ENCODE measurements at regions not wholly inside any gene's neighbourhood (a gene's known extent, or its start where the extent isn't known, plus 50 kb on each side); places are given as distances from the start of the nearest gene placed in this dataset.

DNA sequence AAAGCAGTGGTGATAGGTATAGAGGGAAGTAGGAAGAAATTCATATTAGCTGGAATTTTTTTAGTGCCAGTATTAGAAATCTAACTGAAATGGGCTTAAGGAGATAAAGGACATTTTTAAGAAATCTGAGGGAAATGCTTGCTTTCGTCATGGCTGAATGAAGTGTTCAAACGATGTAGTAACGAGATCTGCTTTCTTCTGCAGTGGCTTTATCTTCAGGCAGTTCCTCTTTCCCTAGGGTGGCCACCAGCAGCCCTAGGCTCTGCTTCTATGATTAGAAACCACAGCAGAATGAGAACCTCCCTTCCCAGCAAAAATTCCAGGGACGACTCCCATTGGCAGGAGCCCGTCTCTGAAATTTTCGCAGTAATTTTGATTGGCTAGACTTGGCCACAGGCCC lies 163.9 kb upstream of the FRMD6 start:
- Histone ChIP-seq H3K27ac (no peak overlapping the region), H3K27me3 (no peaks in the 10 kb centered on the region), H3K4me1 (no peaks in the 10 kb centered on the region), H3K36me3 (no peaks in the 10 kb centered on the region), H3K4me3 (no peak overlapping the region), H3K9me3 (no peaks in the 10 kb centered on the region)
- TF ChIP-seq, protein P1, sequence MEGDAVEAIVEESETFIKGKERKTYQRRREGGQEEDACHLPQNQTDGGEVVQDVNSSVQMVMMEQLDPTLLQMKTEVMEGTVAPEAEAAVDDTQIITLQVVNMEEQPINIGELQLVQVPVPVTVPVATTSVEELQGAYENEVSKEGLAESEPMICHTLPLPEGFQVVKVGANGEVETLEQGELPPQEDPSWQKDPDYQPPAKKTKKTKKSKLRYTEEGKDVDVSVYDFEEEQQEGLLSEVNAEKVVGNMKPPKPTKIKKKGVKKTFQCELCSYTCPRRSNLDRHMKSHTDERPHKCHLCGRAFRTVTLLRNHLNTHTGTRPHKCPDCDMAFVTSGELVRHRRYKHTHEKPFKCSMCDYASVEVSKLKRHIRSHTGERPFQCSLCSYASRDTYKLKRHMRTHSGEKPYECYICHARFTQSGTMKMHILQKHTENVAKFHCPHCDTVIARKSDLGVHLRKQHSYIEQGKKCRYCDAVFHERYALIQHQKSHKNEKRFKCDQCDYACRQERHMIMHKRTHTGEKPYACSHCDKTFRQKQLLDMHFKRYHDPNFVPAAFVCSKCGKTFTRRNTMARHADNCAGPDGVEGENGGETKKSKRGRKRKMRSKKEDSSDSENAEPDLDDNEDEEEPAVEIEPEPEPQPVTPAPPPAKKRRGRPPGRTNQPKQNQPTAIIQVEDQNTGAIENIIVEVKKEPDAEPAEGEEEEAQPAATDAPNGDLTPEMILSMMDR (IDR thresholded peaks at IDR 0.05): no peak
- ATAC-seq (no peak), DNase-seq (no peak)
- intact Hi-C loops (cut with DNase I): no loop called here

DNA sequence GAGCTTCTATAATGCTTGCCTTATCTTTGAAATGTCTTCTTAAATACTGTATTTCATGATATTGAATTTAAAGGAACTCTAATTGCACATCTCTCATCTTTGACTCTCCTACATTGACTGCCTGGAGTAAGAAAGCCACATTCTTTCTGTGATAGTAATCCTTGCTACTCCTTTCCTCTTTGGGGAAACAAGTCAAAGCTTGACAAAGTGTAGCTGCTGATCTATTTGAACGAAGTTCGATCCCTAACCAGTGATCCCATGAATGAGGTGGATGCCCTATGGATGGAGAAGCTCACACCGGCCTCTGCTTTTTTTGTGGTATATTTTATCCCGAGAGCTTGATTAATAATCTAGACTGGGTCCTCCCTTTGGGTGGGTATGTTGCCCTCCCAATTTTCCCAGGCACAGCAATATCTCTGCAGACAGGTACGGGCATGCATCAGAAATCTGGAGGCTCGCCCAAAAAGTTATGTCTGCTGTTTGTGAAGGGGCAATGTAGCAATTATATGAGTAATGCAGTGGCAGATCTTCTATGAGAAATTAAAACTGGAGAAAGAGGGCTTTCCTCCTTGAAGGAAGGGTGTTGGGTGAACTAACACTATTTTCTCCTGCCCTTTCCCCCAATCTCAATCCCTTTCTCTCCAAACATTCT lies 163.0 kb upstream of the FRMD6 start:
- Histone ChIP-seq H3K27ac (no peak overlapping the region), H3K9me3 (no peaks in the 10 kb centered on the region), H3K27me3 (no peaks in the 10 kb centered on the region), H3K4me3 (no peak overlapping the region), H3K36me3 (no peaks in the 10 kb centered on the region), H3K4me1 (no peaks in the 10 kb centered on the region)
- ATAC-seq: no peak
- no peak for DNase-seq
- intact Hi-C loops (cut with DNase I): no loop called here
- TF ChIP-seq, protein P1 (IDR thresholded peaks at IDR 0.05): no peak

DNA sequence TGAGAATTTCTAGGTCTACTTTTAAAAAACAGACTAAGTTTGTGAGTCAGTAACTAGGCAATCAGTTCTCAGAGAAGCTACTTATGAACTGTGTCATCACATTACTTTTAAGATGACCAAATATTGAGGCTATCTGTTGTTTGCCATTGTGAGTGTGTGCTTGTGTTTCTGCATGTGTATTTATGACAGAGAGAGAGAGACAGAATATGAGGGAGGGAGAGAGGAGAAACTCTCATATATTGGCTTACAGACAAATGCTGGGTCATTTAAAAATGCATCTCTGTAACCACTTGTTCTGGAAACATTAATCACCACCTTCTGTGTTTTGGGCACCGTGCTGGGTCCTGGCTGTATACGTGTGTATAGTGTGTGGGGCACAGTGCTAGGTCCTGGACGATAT lies 161.5 kb upstream of the FRMD6 start:
- ATAC-seq (no peak), DNase-seq (no peak)
- Histone ChIP-seq H3K27ac (no peak overlapping the region), H3K9me3 (no peaks in the 10 kb centered on the region), H3K36me3 (no peaks in the 10 kb centered on the region), H3K27me3 (no peaks in the 10 kb centered on the region), H3K4me1 (no peaks in the 10 kb centered on the region), H3K4me3 (no peak overlapping the region)
- TF ChIP-seq, protein P1 (IDR thresholded peaks at IDR 0.05): no peak
- intact Hi-C loops (cut with DNase I): no loop called here

DNA sequence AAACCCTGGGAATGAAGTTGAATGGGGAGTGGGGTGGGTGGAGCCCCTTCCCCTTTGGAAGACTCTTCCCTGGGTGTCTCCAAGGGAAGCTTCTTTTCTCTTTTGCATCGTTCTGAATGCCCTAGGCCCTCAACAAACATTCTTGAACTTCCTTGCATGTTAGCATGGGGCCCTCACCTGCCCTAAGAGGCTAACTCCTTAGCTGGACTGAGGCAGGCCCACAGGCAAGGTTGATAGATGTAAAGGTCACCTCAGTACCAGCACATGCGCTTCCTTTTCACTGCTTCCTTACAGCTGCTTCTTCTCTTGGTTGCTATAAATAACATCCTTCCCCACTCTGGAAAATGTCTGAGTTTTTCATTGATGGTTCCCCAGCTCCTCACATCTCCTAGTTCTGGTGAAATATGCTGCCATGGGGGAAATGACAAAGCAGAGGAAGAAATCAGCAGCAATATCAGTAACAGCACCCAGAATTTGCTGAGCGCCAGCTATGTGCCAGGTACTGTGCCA lies 160.6 kb upstream of the FRMD6 start:
- no peaks in the 10 kb centered on the region for H3K4me1 ChIP-seq
- no peaks in the 10 kb centered on the region for H3K27me3 ChIP-seq
- TF ChIP-seq, protein P1 (IDR thresholded peaks at IDR 0.05): no peak
- intact Hi-C loops (cut with DNase I): no loop called here
- no peaks in the 10 kb centered on the region for H3K36me3 ChIP-seq
- peaks cover 0 to 5% of the 10 kb centered on the region in 2 donors for H3K9me3 ChIP-seq
- no peak overlapping the region for H3K4me3 ChIP-seq
- ATAC-seq (no peak), DNase-seq (no peak)
- no peak overlapping the region for H3K27ac ChIP-seq

DNA sequence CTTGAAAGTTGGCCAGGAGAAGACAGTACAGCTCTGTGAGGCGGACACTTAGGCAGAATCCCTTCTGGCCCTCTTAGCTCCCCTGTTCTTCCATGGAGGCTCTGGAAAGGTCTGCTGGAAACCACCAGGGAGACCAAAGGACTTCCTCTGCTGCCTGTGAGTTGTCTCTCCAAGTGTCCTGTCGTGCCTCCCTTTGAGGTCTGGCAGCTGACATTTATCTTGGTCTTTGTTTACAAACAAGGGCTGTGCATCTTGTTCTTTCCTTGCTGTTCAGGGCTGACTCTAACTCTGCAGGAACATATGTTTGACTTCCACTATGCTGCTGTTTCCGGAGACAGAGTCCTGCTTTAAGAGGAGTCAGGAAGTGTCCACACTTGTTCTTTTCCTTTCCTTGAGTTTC lies 159.9 kb upstream of the FRMD6 start:
- Histone ChIP-seq H3K4me3 (no peak overlapping the region), H3K36me3 (no peaks in the 10 kb centered on the region), H3K9me3 (peaks cover 0 to 12% of the 10 kb centered on the region in 2 donors), H3K4me1 (no peaks in the 10 kb centered on the region), H3K27ac (no peak overlapping the region), H3K27me3 (no peaks in the 10 kb centered on the region)
- DNase-seq: no peak
- TF ChIP-seq, protein P1 (IDR thresholded peaks at IDR 0.05): no peak
- intact Hi-C loops (cut with DNase I): no loop called here
- no peak for ATAC-seq

Measured in left lung (tissue), 4 donors.